ENCODE measurements at regions not wholly inside any gene's neighbourhood (a gene's known extent, or its start where the extent isn't known, plus 50 kb on each side); places are given as distances from the start of the nearest gene placed in this dataset.

- H2BK20ac ChIP-seq (ENCODE audit: low read depth, low read length): no peak overlapping the region
- no peak for DNase-seq
- no peak for TF ChIP-seq POLR2A (IDR thresholded peaks at IDR 0.05; ENCODE audit: low read depth, low read length)
- TF ChIP-seq USF2 (IDR thresholded peaks at IDR 0.05; ENCODE audit: low read depth, low read length): no peak
- no peak for TF ChIP-seq ELK1 (IDR thresholded peaks at IDR 0.05; ENCODE audit: borderline replicate concordance, low read depth, low read length)
- TF ChIP-seq CEBPB (IDR thresholded peaks at IDR 0.05; ENCODE audit: low read depth, low read length): no peak
- TF ChIP-seq CHD1 (IDR thresholded peaks at IDR 0.05; ENCODE audit: low read depth, low read length): no peak
- no peak for TF ChIP-seq NFE2L2 (IDR thresholded peaks at IDR 0.05; ENCODE audit: low read depth, low read length)
- no peak for TF ChIP-seq MAFK (IDR thresholded peaks at IDR 0.05; ENCODE audit: low read depth, low read length)
- no peak for TF ChIP-seq CTCF (conservative IDR thresholded peaks at IDR 0.05; ENCODE audit: low read depth, low read length)
- no peaks in the 10 kb centered on the region for H3K9me3 ChIP-seq (ENCODE audit: control insufficient read depth, insufficient read depth, low read length)
- no peak overlapping the region for H2BK120ac ChIP-seq (ENCODE audit: low read depth, low read length)
- no peak overlapping the region for H3K18ac ChIP-seq (ENCODE audit: low read depth, low read length)
- H3K23ac ChIP-seq (ENCODE audit: low read depth, low read length): no peak overlapping the region
- H3K14ac ChIP-seq (replicated peaks; ENCODE audit: low read depth, low read length): no peak overlapping the region
- H3K4me1 ChIP-seq (ENCODE audit: control insufficient read depth, insufficient read depth, low read length): no peaks in the 10 kb centered on the region
- no peak overlapping the region for H2AK5ac ChIP-seq (ENCODE audit: low read depth, low read length)
- H3K27me3 ChIP-seq (ENCODE audit: control insufficient read depth, insufficient read depth, low read length): no peaks in the 10 kb centered on the region
- no peak overlapping the region for H3K4me3 ChIP-seq (ENCODE audit: insufficient read depth, low read depth, low read length)
- H4K5ac ChIP-seq (ENCODE audit: low read depth, low read length): no peak overlapping the region
- no peak overlapping the region for H4K91ac ChIP-seq (ENCODE audit: insufficient read depth, low read depth, low read length)
- CTCF ChIA-PET: no interaction called here
- no peak overlapping the region for H2BK5ac ChIP-seq (ENCODE audit: low read depth, low read length, poor library complexity, severe bottlenecking)
- no CpG with 5 or more reads among the region's 4 CpGs for WGBS, 2 experiments (ENCODE audit: extremely low coverage in 2 of 2, insufficient read length in 1 of 2)
- no peak overlapping the region for H2AFZ ChIP-seq (replicated peaks; ENCODE audit: low read length, poor library complexity)
- no peak overlapping the region for H4K8ac ChIP-seq (ENCODE audit: low read depth in 2 of 2, low read length in 2 of 2)
- no peak overlapping the region for H3K4ac ChIP-seq (ENCODE audit: low read depth, low read length)
- intact Hi-C loops (cut with micrococcal nuclease) (no loop called here), in situ Hi-C loops (cut with MboI; ENCODE audit: low sequenced_read_pairs) (no loop called here), dilution Hi-C loops (cut with HindIII; ENCODE audit: low sequenced_read_pairs, unreplicated experiment) (no loop called here)
- no peak overlapping the region for H2AK9ac ChIP-seq (replicated peaks; ENCODE audit: low read depth, low read length, poor library complexity)
- no peaks in the 10 kb centered on the region for H4K20me1 ChIP-seq (ENCODE audit: insufficient read depth, low read length)
- no peak overlapping the region for H3K9ac ChIP-seq (ENCODE audit: low read depth, low read length)
- no peaks in the 10 kb centered on the region for H3K79me1 ChIP-seq (ENCODE audit: low read depth in 1 of 2, low read length in 2 of 2)
- H3K9me1 ChIP-seq (ENCODE audit: insufficient read depth, low read length): no peaks in the 10 kb centered on the region
- ATAC-seq (ENCODE audit: low read depth): no peak
- no peak overlapping the region for H3K56ac ChIP-seq (ENCODE audit: extremely low read depth, insufficient read depth, low read length)
- POLR2A ChIA-PET (ENCODE audit: unreplicated experiment): no interaction called here
- H3K4me2 ChIP-seq (ENCODE audit: low read depth, low read length): no peak overlapping the region
- no peak overlapping the region for H2BK15ac ChIP-seq (ENCODE audit: low read depth, low read length)
- H3K36me3 ChIP-seq (ENCODE audit: control insufficient read depth, insufficient read depth, low read length): no peaks in the 10 kb centered on the region
- BruUV-seq (replicated peaks): no TSS peak
- H3K27ac ChIP-seq (ENCODE audit: insufficient read depth, low read length): no peak overlapping the region
Measured at GRCh38 chr2:181235683-181236459, 221.3 kb upstream of the ITGA4 start.
